K562 (cell line): ENCODE measurements at regions not wholly inside any gene's neighbourhood (a gene's known extent, or its start where the extent isn't known, plus 50 kb on each side); places are given as distances from the start of the nearest gene placed in this dataset.

Source experiments
- IRF2 ChIP-seq: sonication (generic); formaldehyde crosslinking; IDR thresholded peaks from 2 replicates; pipeline ENCODE4 v1.8.1; 2022; ENCODE audit warnings: mild to moderate bottlenecking, missing genetic modification reagents
- NFE2 ChIP-seq: IDR thresholded peaks from 2 replicates; pipeline ENCODE4 v1.6.1; 2014; ENCODE audit warnings: antibody characterized with exemption, low read depth
- TCF3 ChIP-seq: sonication (generic); formaldehyde crosslinking; IDR thresholded peaks from 2 replicates; pipeline ENCODE4 v1.4.0; 2020; ENCODE audit warnings: mild to moderate bottlenecking, missing genetic modification reagents
- ZNF23 ChIP-seq: fragments of 250-450 bp; sonication (Bioruptor Pico); IDR thresholded peaks from 2 replicates; pipeline ENCODE4 v1.4.0; 2020; ENCODE audit warnings: mild to moderate bottlenecking
- ZNF263 ChIP-seq: sonication (generic); formaldehyde crosslinking; IDR thresholded peaks from 2 replicates; pipeline ENCODE4 v1.8.0; 2022; ENCODE audit warnings: mild to moderate bottlenecking, missing genetic modification reagents, borderline replicate concordance
- ZNF274 ChIP-seq: IDR thresholded peaks from 2 replicates; pipeline ENCODE4 v1.6.1; 2011; ENCODE audit warnings: low read depth, mild to moderate bottlenecking, low read length, moderate library complexity, borderline replicate concordance
- ZNF282 ChIP-seq: sonication (generic); formaldehyde crosslinking; IDR thresholded peaks from 2 replicates; pipeline ENCODE4 v1.8.1; 2023; ENCODE audit warnings: missing genetic modification reagents
- TF ChIP-seq, protein P1 (sequence below): sonication (generic); formaldehyde crosslinking; IDR thresholded peaks from 2 replicates; pipeline ENCODE4 v1.8.1; 2023; ENCODE audit warnings: mild to moderate bottlenecking, missing genetic modification reagents
- TF ChIP-seq, protein P2 (sequence below): fragments of 250-450 bp; sonication (Bioruptor Pico); IDR thresholded peaks from 2 replicates; pipeline ENCODE4 v1.5.0; 2020; ENCODE audit warnings: mild to moderate bottlenecking, borderline replicate concordance

DNA sequence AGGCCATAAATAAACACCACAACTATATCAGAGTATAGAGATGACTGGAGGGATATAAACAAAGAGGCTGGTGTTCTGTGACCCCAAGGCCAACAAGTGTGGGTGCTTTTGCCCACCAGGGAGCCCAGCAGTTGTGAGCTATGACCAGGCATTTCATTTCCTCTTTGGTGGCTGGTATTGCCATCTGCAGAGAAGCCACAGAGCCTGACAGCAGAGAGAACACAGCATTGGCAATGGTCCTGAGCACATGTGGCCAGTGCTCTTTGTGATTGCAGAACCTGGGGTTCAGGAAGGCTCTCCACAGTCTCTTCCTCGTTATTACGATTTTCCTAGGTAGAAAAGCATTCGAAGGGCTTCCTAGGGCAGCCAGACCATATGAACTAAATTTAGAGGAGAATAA lies 112.3 kb downstream of the TM2D1 start:
- TF ChIP-seq NFE2 (no peak), TCF3 (CRISPR knock-in tag) (no peak), IRF2 (CRISPR knock-in tag) (no peak), ZNF263 (CRISPR knock-in tag) (no peak), ZNF23 (CRISPR knock-in tag) (no peak), ZNF274 (no peak), ZNF282 (CRISPR knock-in tag) (no peak)
- TF ChIP-seq, protein P1, sequence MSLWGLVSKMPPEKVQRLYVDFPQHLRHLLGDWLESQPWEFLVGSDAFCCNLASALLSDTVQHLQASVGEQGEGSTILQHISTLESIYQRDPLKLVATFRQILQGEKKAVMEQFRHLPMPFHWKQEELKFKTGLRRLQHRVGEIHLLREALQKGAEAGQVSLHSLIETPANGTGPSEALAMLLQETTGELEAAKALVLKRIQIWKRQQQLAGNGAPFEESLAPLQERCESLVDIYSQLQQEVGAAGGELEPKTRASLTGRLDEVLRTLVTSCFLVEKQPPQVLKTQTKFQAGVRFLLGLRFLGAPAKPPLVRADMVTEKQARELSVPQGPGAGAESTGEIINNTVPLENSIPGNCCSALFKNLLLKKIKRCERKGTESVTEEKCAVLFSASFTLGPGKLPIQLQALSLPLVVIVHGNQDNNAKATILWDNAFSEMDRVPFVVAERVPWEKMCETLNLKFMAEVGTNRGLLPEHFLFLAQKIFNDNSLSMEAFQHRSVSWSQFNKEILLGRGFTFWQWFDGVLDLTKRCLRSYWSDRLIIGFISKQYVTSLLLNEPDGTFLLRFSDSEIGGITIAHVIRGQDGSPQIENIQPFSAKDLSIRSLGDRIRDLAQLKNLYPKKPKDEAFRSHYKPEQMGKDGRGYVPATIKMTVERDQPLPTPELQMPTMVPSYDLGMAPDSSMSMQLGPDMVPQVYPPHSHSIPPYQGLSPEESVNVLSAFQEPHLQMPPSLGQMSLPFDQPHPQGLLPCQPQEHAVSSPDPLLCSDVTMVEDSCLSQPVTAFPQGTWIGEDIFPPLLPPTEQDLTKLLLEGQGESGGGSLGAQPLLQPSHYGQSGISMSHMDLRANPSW (CRISPR knock-in tag) = no peak
- TF ChIP-seq, protein P2, sequence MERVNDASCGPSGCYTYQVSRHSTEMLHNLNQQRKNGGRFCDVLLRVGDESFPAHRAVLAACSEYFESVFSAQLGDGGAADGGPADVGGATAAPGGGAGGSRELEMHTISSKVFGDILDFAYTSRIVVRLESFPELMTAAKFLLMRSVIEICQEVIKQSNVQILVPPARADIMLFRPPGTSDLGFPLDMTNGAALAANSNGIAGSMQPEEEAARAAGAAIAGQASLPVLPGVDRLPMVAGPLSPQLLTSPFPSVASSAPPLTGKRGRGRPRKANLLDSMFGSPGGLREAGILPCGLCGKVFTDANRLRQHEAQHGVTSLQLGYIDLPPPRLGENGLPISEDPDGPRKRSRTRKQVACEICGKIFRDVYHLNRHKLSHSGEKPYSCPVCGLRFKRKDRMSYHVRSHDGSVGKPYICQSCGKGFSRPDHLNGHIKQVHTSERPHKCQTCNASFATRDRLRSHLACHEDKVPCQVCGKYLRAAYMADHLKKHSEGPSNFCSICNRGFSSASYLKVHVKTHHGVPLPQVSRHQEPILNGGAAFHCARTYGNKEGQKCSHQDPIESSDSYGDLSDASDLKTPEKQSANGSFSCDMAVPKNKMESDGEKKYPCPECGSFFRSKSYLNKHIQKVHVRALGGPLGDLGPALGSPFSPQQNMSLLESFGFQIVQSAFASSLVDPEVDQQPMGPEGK (CRISPR knock-in tag) = no peak
